H1 (cell line): ENCODE measurements at regions not wholly inside any gene's neighbourhood (a gene's known extent, or its start where the extent isn't known, plus 50 kb on each side); places are given as distances from the start of the nearest gene placed in this dataset.

ENCODE experiments used
- CTCF ChIA-PET: fragments of 300-600 bp; sonication (Branson Sonifier 250); formaldehyde crosslinking; loops from one replicate; lab custom pipeline; 2021; ENCODE audit not compliant: partially characterized antibody; lab: Charles Lee
- POLR2A ChIA-PET: fragments of 300-600 bp; sonication (Branson Sonifier 250); formaldehyde crosslinking; loops from one replicate; lab custom pipeline; 2021; ENCODE audit warnings: inconsistent platforms; ENCODE audit not compliant: partially characterized antibody; lab: Charles Lee
- DNase-seq, 2 experiments: peaks; one replicate each; pipeline versions ENCODE4 v3.0.0 to v3.0.0-alpha.2; 2010 to 2022; ENCODE audit warnings: low spot score in 2 of 2, low read depth in 1 of 2, mixed read lengths in 1 of 2
- FAIRE-seq: peaks from 2 replicates; lab custom pipeline; 2011; peaks lifted over from hg19 to GRCh38; lab: Jason Lieb, UNC
- H2AFZ ChIP-seq: 2 replicates; pipeline ENCODE4 v1.8.1; 2012; ENCODE audit warnings: low read length, inconsistent platforms
- H2AK5ac ChIP-seq: 2 replicates; pipeline ENCODE4 v1.6.1; 2013; ENCODE audit warnings: low read depth, low read length
- H2BK120ac ChIP-seq: replicated peaks from 2 replicates; pipeline ENCODE3; 2013; ENCODE audit warnings: low read depth, low read length, inconsistent platforms
- H2BK12ac ChIP-seq: 2 replicates; pipeline ENCODE4 v1.6.1; 2013; ENCODE audit warnings: low read depth, low read length
- H2BK15ac ChIP-seq: 2 replicates; pipeline ENCODE4 v1.6.1; 2013; ENCODE audit warnings: low read length
- H2BK20ac ChIP-seq: 2 replicates; pipeline ENCODE4 v1.6.1; 2013; ENCODE audit warnings: low read length
- H2BK5ac ChIP-seq: 2 replicates; pipeline ENCODE4 v1.6.1; 2013; ENCODE audit warnings: low read depth, low read length
- H3K14ac ChIP-seq: 2 replicates; pipeline ENCODE4 v1.6.1; 2013; ENCODE audit warnings: inconsistent platforms; ENCODE audit not compliant: insufficient read length
- H3K18ac ChIP-seq: 2 replicates; pipeline ENCODE4 v1.6.1; 2013; ENCODE audit warnings: low read length; ENCODE audit errors: extremely low read depth
- H3K23ac ChIP-seq: 2 replicates; pipeline ENCODE4 v1.6.1; 2013; ENCODE audit warnings: inconsistent platforms; ENCODE audit not compliant: insufficient read length
- H3K23me2 ChIP-seq: 2 replicates; pipeline ENCODE4 v1.6.1; 2013; ENCODE audit warnings: low read depth, low read length
- H3K27ac ChIP-seq: 2 replicates; pipeline ENCODE4 v1.6.1; 2011; ENCODE audit warnings: low read depth, low read length, inconsistent platforms
- H3K27me3 ChIP-seq, 4 experiments: replicated peaks in 1 of 4; 1 replicate in 1 of 4; 2 replicates in 3 of 4; pipeline versions ENCODE4 v1.6.1 to v1.8.1; 2011 to 2013; ENCODE audit warnings: low read length in 3 of 4, mild to moderate bottlenecking in 3 of 4, inconsistent platforms in 2 of 4, mixed read lengths in 2 of 4, moderate library complexity in 1 of 4; ENCODE audit not compliant: control insufficient read depth in 3 of 4, insufficient read depth in 3 of 4; ENCODE audit errors: extremely low read depth in 1 of 4
- H3K36me3 ChIP-seq, 4 experiments: 2 replicates each; pipeline versions ENCODE4 v1.6.1 to v1.8.1; 2011 to 2013; ENCODE audit warnings: mild to moderate bottlenecking in 4 of 4, low read length in 3 of 4, moderate library complexity in 2 of 4, control low read depth in 1 of 4, inconsistent platforms in 1 of 4; ENCODE audit not compliant: insufficient read depth in 4 of 4, control insufficient read depth in 2 of 4
- H3K4ac ChIP-seq: replicated peaks from 2 replicates; pipeline ENCODE3; 2013; ENCODE audit warnings: low read length, low read depth, mixed read lengths, inconsistent platforms; ENCODE audit not compliant: insufficient read length
- H3K4me1 ChIP-seq, 4 experiments: replicated peaks in 1 of 4; 1 replicate in 1 of 4; 2 replicates in 3 of 4; pipeline versions ENCODE4 v1.6.1 to v1.8.1; 2011 to 2013; ENCODE audit warnings: low read length in 3 of 4, inconsistent platforms in 2 of 4, mixed read lengths in 1 of 4; ENCODE audit not compliant: insufficient read depth in 4 of 4, control insufficient read depth in 3 of 4
- H3K4me2 ChIP-seq, 2 experiments: 2 replicates each; pipeline versions ENCODE4 v1.6.1 to v1.8.1; 2011 to 2013; ENCODE audit warnings: low read depth in 2 of 2, low read length in 2 of 2, control low read depth in 1 of 2, inconsistent platforms in 1 of 2, mild to moderate bottlenecking in 1 of 2; ENCODE audit not compliant: insufficient read depth in 1 of 2
- H3K4me3 ChIP-seq, 4 experiments: fragments of 200-600, 300-600 bp in 1 of 4; sonication (generic), shearing (Covaris generic), sonication (Bioruptor Twin) in 1 of 4; 2 replicates each; pipeline versions ENCODE4 v1.5.1 to v1.8.1; 2011 to 2016; ENCODE audit warnings: low read length in 4 of 4, low read depth in 3 of 4, control low read depth in 2 of 4, inconsistent platforms in 2 of 4, mild to moderate bottlenecking in 2 of 4, mixed read lengths in 1 of 4, moderate library complexity in 1 of 4; ENCODE audit not compliant: insufficient read depth in 2 of 4; ENCODE audit errors: extremely low read depth in 1 of 4
- H3K56ac ChIP-seq: replicated peaks from 2 replicates; pipeline ENCODE3; 2013; ENCODE audit warnings: low read depth, mild to moderate bottlenecking, mixed read lengths, low read length, inconsistent platforms; ENCODE audit not compliant: insufficient read length
- H3K79me1 ChIP-seq: 2 replicates; pipeline ENCODE4 v1.6.1; 2013; ENCODE audit warnings: low read depth, low read length, control low read depth
- H3K79me2 ChIP-seq, 2 experiments: 2 replicates each; pipeline versions ENCODE4 v1.6.1 to v1.8.1; 2012 to 2013; ENCODE audit warnings: low read length in 2 of 2, mild to moderate bottlenecking in 2 of 2, inconsistent platforms in 1 of 2; ENCODE audit not compliant: insufficient read depth in 2 of 2, control insufficient read depth in 1 of 2
- H3K9ac ChIP-seq, 4 experiments: replicated peaks in 1 of 4; 1 replicate in 1 of 4; 2 replicates in 3 of 4; pipeline versions ENCODE4 v1.6.1 to v1.8.1; 2011 to 2013; ENCODE audit warnings: low read depth in 3 of 4, low read length in 3 of 4, control low read depth in 2 of 4, mild to moderate bottlenecking in 2 of 4, moderate library complexity in 2 of 4, inconsistent platforms in 1 of 4; ENCODE audit errors: extremely low read depth in 1 of 4
- H3K9me3 ChIP-seq, 2 experiments: 2 replicates each; pipeline versions ENCODE4 v1.6.1 to v1.8.1; 2012 to 2013; ENCODE audit warnings: mild to moderate bottlenecking in 2 of 2, moderate library complexity in 2 of 2, control low read depth in 1 of 2, inconsistent platforms in 1 of 2, low read depth in 1 of 2, low read length in 1 of 2, mixed read lengths in 1 of 2; ENCODE audit not compliant: insufficient read depth in 2 of 2
- H4K20me1 ChIP-seq, 2 experiments: replicated peaks in 1 of 2; 2 replicates each; pipeline versions ENCODE3 to v1.8.1; 2011 to 2013; ENCODE audit warnings: inconsistent platforms in 2 of 2, low read length in 2 of 2, mild to moderate bottlenecking in 1 of 2; ENCODE audit not compliant: insufficient read depth in 2 of 2, control insufficient read depth in 1 of 2
- H4K5ac ChIP-seq: 2 replicates; pipeline ENCODE4 v1.6.1; 2013; ENCODE audit warnings: low read length, low read depth, mixed read lengths, inconsistent platforms; ENCODE audit not compliant: insufficient read length
- H4K8ac ChIP-seq: 2 replicates; pipeline ENCODE4 v1.8.0; 2013; ENCODE audit warnings: mild to moderate bottlenecking, moderate library complexity, low read length, inconsistent platforms; ENCODE audit not compliant: insufficient read depth; ENCODE audit errors: extremely low read depth
- H4K91ac ChIP-seq: replicated peaks from 2 replicates; pipeline ENCODE3; 2013; ENCODE audit warnings: low read length, mixed read lengths, inconsistent platforms; ENCODE audit not compliant: insufficient read length
- BRCA1 ChIP-seq: IDR thresholded peaks from 2 replicates; pipeline ENCODE4 v1.6.1; 2012; ENCODE audit warnings: low read depth, low read length, improper control_type of control experiment
- CBX5 ChIP-seq: fragments of 300-800, 300-1000 bp; sonication (generic); IDR thresholded peaks from 2 replicates; pipeline ENCODE4 v1.7.1; 2016; ENCODE audit warnings: antibody characterized with exemption, low read length, low read depth
- CREB1 ChIP-seq: IDR thresholded peaks from 2 replicates; pipeline ENCODE4 v1.6.1; 2012; ENCODE audit warnings: inconsistent platforms
- HDAC2 ChIP-seq, 2 experiments: fragments of 300-600 bp in 1 of 2; sonication (generic) in 1 of 2; IDR thresholded peaks; 2 replicates each; pipeline ENCODE4 v1.6.1; 2011 to 2012; ENCODE audit warnings: low read depth in 2 of 2, low read length in 2 of 2, mild to moderate bottlenecking in 2 of 2, moderate library complexity in 2 of 2, borderline replicate concordance in 1 of 2, inconsistent platforms in 1 of 2
- JUN ChIP-seq: IDR thresholded peaks from 2 replicates; pipeline ENCODE4 v1.6.1; 2011; ENCODE audit warnings: low read depth, mild to moderate bottlenecking, improper control_type of control experiment, low read length
- NANOG ChIP-seq: IDR thresholded peaks from 2 replicates; pipeline ENCODE4 v1.6.1; 2011; ENCODE audit warnings: low read length, low read depth, mild to moderate bottlenecking, inconsistent platforms; ENCODE audit not compliant: insufficient read depth, poor library complexity, severe bottlenecking
- RFX5 ChIP-seq: IDR thresholded peaks from 2 replicates; pipeline ENCODE4 v1.6.1; 2011; ENCODE audit warnings: low read depth, low read length, improper control_type of control experiment, borderline replicate concordance
- RXRA ChIP-seq: IDR thresholded peaks from 2 replicates; pipeline ENCODE4 v1.6.1; 2011; ENCODE audit warnings: low read depth, mild to moderate bottlenecking, low read length, moderate library complexity; ENCODE audit not compliant: insufficient read depth
- SIRT6 ChIP-seq: IDR thresholded peaks from one replicate; pipeline ENCODE4 v1.7.1; 2012; ENCODE audit warnings: low read length, inconsistent platforms
- YY1 ChIP-seq: IDR thresholded peaks from 2 replicates; pipeline ENCODE4 v1.6.1; 2011; ENCODE audit warnings: low read depth, mild to moderate bottlenecking, low read length
- ZNF274 ChIP-seq: IDR thresholded peaks from 2 replicates; pipeline ENCODE4 v1.7.0; 2012; ENCODE audit warnings: low read length, borderline replicate concordance; ENCODE audit errors: extremely low read depth
- WGBS, 2 experiments: shearing (Covaris generic) in 1 of 2; methylation state at CpG; one replicate each; pipeline versions ENCODE4 v1.1.6 to v1.1.7; 2013 to 2015; ENCODE audit warnings: low lambda C conversion rate in 2 of 2, mixed read lengths in 2 of 2, inconsistent platforms in 1 of 2, low coverage in 1 of 2, missing lambda C conversion rate in 1 of 2; ENCODE audit not compliant: insufficient replicate concordance in 2 of 2, insufficient coverage in 1 of 2, insufficient read length in 1 of 2; ENCODE audit errors: extremely low coverage in 1 of 2, missing lambda C conversion rate in 1 of 2; 5-methylcytosine and 5-hydroxymethylcytosine counted together

- no peaks in the 10 kb centered on the region; the same call in 1 of the 2 replicates for H3K23me2 ChIP-seq
- no peaks in the 10 kb centered on the region for H3K27me3 ChIP-seq
- H3K4ac ChIP-seq: no peak overlapping the region
- FAIRE-seq: no peak
- H3K18ac ChIP-seq: no peak overlapping the region
- H2BK20ac ChIP-seq: no peak overlapping the region
- no peak overlapping the region for H3K56ac ChIP-seq
- no peak overlapping the region for H3K14ac ChIP-seq
- H3K23ac ChIP-seq: no peak overlapping the region
- no peak overlapping the region for H2BK12ac ChIP-seq
- no peak overlapping the region for H4K91ac ChIP-seq
- H3K4me1 ChIP-seq: peaks cover 0 to 3% (median 0%) of the 10 kb centered on the region in 4 experiments; a peak in 1 of 7 replicates
- TF ChIP-seq SIRT6 (no peak), CREB1 (no peak), BRCA1 (no peak), CBX5 (no peak), YY1 (no peak), RFX5 (no peak), JUN (no peak), HDAC2 (IDR thresholded peaks at IDR 0.05; ENCODE audit: borderline replicate concordance in 1 of 2, low read depth in 2 of 2, low read length in 2 of 2) (no peak), RXRA (no peak), ZNF274 (no peak), NANOG (no peak)
- H3K36me3 ChIP-seq: no peaks in the 10 kb centered on the region
- H3K4me3 ChIP-seq: no peak overlapping the region
- no peak overlapping the region for H3K27ac ChIP-seq
- H2AFZ ChIP-seq: no peak overlapping the region
- DNase-seq: no peak
- H3K9me3 ChIP-seq: no peaks in the 10 kb centered on the region
- no peak overlapping the region for H3K4me2 ChIP-seq
- H4K5ac ChIP-seq: no peak overlapping the region
- H3K79me2 ChIP-seq: no peaks in the 10 kb centered on the region
- 0 out of 2 replicates have a peak overlapping the region, but pooled peaks have one; percentile 41 for H2BK15ac ChIP-seq
- no peak overlapping the region for H4K8ac ChIP-seq
- no peaks in the 10 kb centered on the region for H3K79me1 ChIP-seq
- no peak overlapping the region for H3K9ac ChIP-seq
- ChIA-PET POLR2A (interaction anchor here (8.0 kb wide), 1 partner anchor 143 kb away, joined by 57 read pairs; no protein-coding TSS in a partner anchor), CTCF (interaction anchor here (0.6 to 7.1 kb wide), 43 partner anchors 7 to 1985 kb away, joined by 3 to 48 read pairs (median 5); no protein-coding TSS in a partner anchor)
- 84% methylated on average over 3 of the region's 3 CpGs; no CpG with 5 or more reads in 1 of the 2 experiments for WGBS, 2 experiments
- H2BK5ac ChIP-seq: no peak overlapping the region
- H2AK5ac ChIP-seq: no peak overlapping the region
- H2BK120ac ChIP-seq: no peak overlapping the region
- H4K20me1 ChIP-seq: no peaks in the 10 kb centered on the region
Observed at GRCh38 chr20:4070323-4071177, 55.2 kb upstream of the RNF24 start.
